A673 (cell line): ENCODE measurements at regions not wholly inside any gene's neighbourhood (a gene's known extent, or its start where the extent isn't known, plus 50 kb on each side); places are given as distances from the start of the nearest gene placed in this dataset.

Source experiments
- BruUV-seq: library from RNA; stranded (reverse); fragments of 400-500 nt; replicated peaks from 2 replicates; lab custom pipeline; 2021; lab: Mats Ljungman, UMichigan
- CTCF ChIA-PET: fragments of 300-600 bp; sonication (Branson Sonifier 250); formaldehyde crosslinking; loops from one replicate; lab custom pipeline; 2022; ENCODE audit warnings: antibody characterized with exemption; lab: Charles Lee
- POLR2A ChIA-PET: fragments of 300-600 bp; sonication (Branson Sonifier 250); formaldehyde crosslinking; loops from one replicate; lab custom pipeline; 2022; ENCODE audit warnings: antibody characterized with exemption; ENCODE audit not compliant: low non-redundant PET; lab: Charles Lee
- DNase-seq: peaks from one replicate; pipeline ENCODE4 v3.0.0-alpha.2; 2015; ENCODE audit warnings: low spot score
- H3K27ac ChIP-seq: fragments of 200-600 bp; sonication (generic); 2 replicates; pipeline ENCODE4 v1.5.1; 2016; ENCODE audit warnings: mixed run types, low read depth, mild to moderate bottlenecking, mixed read lengths, antibody characterized with exemption, low read length; ENCODE audit not compliant: poor library complexity, severe bottlenecking
- H3K27me3 ChIP-seq: fragments of 200-600 bp; sonication (generic); replicated peaks from 2 replicates; pipeline ENCODE4 v1.6.1; 2017; ENCODE audit warnings: mixed run types, low read depth, mild to moderate bottlenecking, mixed read lengths, antibody characterized with exemption, low read length; ENCODE audit not compliant: insufficient read depth, poor library complexity
- H3K36me3 ChIP-seq: fragments of 200-600 bp; sonication (generic); 2 replicates; pipeline ENCODE4 v1.6.1; 2016; ENCODE audit warnings: mixed run types, mild to moderate bottlenecking, mixed read lengths, antibody characterized with exemption, low read length; ENCODE audit not compliant: insufficient read depth, poor library complexity, severe bottlenecking
- H3K4me1 ChIP-seq: fragments of 200-600 bp; sonication (generic); 2 replicates; pipeline ENCODE4 v1.6.1; 2017; ENCODE audit warnings: mixed run types, mild to moderate bottlenecking, mixed read lengths, antibody characterized with exemption, low read length; ENCODE audit not compliant: insufficient read depth, poor library complexity, severe bottlenecking
- H3K4me3 ChIP-seq: fragments of 200-600 bp; sonication (generic); 2 replicates; pipeline ENCODE4 v1.5.1; 2016; ENCODE audit warnings: low read depth, mixed run types, mild to moderate bottlenecking, mixed read lengths, low read length; ENCODE audit not compliant: poor library complexity, severe bottlenecking
- H3K9me3 ChIP-seq: fragments of 200-600 bp; sonication (generic); 2 replicates; pipeline ENCODE4 v1.6.1; 2016; ENCODE audit warnings: mixed run types, low read depth, mild to moderate bottlenecking, mixed read lengths, antibody characterized with exemption, low read length; ENCODE audit not compliant: poor library complexity, severe bottlenecking
- EZH2 ChIP-seq: fragments of 200-600 bp; sonication (generic); IDR thresholded peaks from 2 replicates; pipeline ENCODE4 v1.6.1; 2017; ENCODE audit warnings: borderline replicate concordance, low read depth, mild to moderate bottlenecking, mixed read lengths, antibody characterized with exemption, low read length; ENCODE audit not compliant: poor library complexity, severe bottlenecking
- intact Hi-C: fragments of 100-400 bp; cut with micrococcal nuclease; formaldehyde crosslinking; loops from one replicate; pipeline ENCODE4 v1.10.0; 2022; ENCODE audit not compliant: unreplicated experiment
- TF ChIP-seq, protein P1 (sequence below): fragments of 300-800, 200-600 bp; sonication (generic); conservative IDR thresholded peaks from 2 replicates; pipeline ENCODE4 v1.5.1; 2017; ENCODE audit warnings: low read depth, mild to moderate bottlenecking, antibody characterized with exemption, low read length, moderate library complexity, mixed read lengths

DNA sequence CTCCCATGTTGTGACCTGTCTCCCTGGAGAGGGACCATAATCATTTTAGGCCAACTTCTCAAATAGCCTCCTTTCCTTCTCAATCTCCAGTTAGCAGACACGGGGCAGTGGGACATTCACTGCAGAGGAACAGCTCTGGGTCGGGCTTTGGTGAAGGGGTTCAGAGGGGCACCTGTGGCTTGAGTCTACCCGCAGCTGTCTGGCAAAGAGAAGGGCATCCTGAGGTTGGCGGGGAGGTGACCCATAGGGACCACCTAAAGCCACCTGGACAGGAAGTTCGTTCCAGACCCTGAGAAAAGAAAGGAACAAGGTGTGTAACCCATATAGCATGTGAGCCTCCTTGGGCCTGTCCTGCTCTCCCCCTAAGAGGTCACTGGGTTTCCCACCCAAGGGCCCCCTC is 155.0 kb downstream of the OAT start:
- no peak for TF ChIP-seq EZH2
- TF ChIP-seq, protein P1, sequence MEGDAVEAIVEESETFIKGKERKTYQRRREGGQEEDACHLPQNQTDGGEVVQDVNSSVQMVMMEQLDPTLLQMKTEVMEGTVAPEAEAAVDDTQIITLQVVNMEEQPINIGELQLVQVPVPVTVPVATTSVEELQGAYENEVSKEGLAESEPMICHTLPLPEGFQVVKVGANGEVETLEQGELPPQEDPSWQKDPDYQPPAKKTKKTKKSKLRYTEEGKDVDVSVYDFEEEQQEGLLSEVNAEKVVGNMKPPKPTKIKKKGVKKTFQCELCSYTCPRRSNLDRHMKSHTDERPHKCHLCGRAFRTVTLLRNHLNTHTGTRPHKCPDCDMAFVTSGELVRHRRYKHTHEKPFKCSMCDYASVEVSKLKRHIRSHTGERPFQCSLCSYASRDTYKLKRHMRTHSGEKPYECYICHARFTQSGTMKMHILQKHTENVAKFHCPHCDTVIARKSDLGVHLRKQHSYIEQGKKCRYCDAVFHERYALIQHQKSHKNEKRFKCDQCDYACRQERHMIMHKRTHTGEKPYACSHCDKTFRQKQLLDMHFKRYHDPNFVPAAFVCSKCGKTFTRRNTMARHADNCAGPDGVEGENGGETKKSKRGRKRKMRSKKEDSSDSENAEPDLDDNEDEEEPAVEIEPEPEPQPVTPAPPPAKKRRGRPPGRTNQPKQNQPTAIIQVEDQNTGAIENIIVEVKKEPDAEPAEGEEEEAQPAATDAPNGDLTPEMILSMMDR, result no peak
- H3K4me3 ChIP-seq, result no peak overlapping the region
- DNase-seq, result no peak
- no peaks in the 10 kb centered on the region for H3K4me1 ChIP-seq
- H3K27me3 ChIP-seq, result no peaks in the 10 kb centered on the region
- POLR2A ChIA-PET, result no interaction called here
- CTCF ChIA-PET, result no interaction called here
- no peaks in the 10 kb centered on the region for H3K36me3 ChIP-seq
- intact Hi-C loops, result no loop called here
- H3K9me3 ChIP-seq, result no peaks in the 10 kb centered on the region
- no TSS peak for BruUV-seq
- no peak overlapping the region for H3K27ac ChIP-seq

DNA sequence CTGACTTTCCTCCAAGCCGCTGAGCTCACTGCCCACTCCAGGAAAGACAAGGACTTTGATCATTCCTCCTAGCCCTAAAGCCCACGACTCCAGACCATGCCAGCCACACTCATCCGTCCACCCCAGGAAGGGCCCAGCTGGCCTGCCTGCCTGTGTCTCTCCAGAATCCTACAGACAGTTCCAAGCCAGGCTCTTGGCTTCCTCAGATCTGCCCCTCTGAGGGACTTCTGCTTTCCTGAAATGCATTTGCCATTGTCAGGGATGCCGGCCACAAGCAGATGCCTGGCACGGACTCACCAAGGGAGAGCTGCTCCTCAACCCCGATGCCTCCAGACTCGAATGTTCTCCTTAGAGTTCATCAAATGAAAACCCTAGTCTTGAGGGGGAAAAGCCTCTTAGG is 155.8 kb downstream of the OAT start:
- intact Hi-C loops, result no loop called here
- TF ChIP-seq, protein P1, result no peak
- TF ChIP-seq EZH2, result no peak
- Histone ChIP-seq H3K4me1 (no peaks in the 10 kb centered on the region), H3K27ac (no peak overlapping the region), H3K36me3 (no peaks in the 10 kb centered on the region), H3K27me3 (no peaks in the 10 kb centered on the region), H3K4me3 (no peak overlapping the region), H3K9me3 (no peaks in the 10 kb centered on the region)
- ChIA-PET POLR2A (no interaction called here), CTCF (no interaction called here)
- no peak for DNase-seq
- no TSS peak for BruUV-seq

DNA sequence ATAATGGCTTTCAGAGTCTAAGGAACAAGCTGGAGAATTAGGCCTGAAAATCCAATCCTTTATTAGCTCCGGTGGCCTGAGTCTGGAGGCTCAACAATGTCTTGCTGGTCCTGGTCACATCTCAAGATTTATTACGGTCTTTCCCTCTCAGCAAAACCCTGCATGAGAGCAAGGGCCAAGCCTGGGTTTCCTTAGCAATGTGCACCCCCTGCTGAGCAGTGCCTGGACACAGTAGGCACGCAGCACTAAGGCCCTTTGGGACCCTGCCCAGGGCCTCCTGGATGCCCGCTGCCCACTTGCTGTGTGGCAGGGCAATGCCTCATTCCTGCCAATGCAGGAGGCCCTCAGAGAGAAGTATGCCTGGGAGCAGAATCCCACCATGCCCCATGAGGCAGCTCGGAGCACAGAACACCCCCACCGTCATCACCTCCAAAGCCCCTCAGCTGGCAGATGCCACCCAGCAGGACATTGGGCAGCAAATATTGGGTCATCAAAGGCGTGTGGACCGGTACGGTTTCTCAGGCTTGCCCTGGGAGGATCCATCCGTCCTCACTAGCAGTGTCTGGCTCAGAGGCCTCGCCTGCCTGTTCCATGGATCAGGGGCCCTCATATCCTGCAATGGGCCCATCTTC is 156.4 kb downstream of the OAT start:
- no peaks in the 10 kb centered on the region for H3K4me1 ChIP-seq
- no peaks in the 10 kb centered on the region for H3K9me3 ChIP-seq
- H3K36me3 ChIP-seq, result no peaks in the 10 kb centered on the region
- no peak for DNase-seq
- no peaks in the 10 kb centered on the region for H3K27me3 ChIP-seq
- CTCF ChIA-PET, result no interaction called here
- TF ChIP-seq EZH2, result no peak
- TF ChIP-seq, protein P1, result no peak
- intact Hi-C loops, result no loop called here
- no peak overlapping the region for H3K27ac ChIP-seq
- H3K4me3 ChIP-seq, result no peak overlapping the region
- BruUV-seq, result no TSS peak
- POLR2A ChIA-PET, result no interaction called here
